GM12878 (cell line): ENCODE measurements at regions not wholly inside any gene's neighbourhood (a gene's known extent, or its start where the extent isn't known, plus 50 kb on each side); places are given as distances from the start of the nearest gene placed in this dataset.

Experiments used
- CBX3 ChIP-seq: fragments of 200-600 bp; sonication (generic); IDR thresholded peaks from 2 replicates; pipeline ENCODE4 v1.6.1; 2016; ENCODE audit warnings: low read depth, borderline replicate concordance
- EZH2 ChIP-seq: IDR thresholded peaks from 2 replicates; pipeline ENCODE4 v1.6.1; 2012; ENCODE audit warnings: low read depth, mild to moderate bottlenecking, control low read depth, inconsistent platforms, low read length, borderline replicate concordance; ENCODE audit not compliant: control insufficient read depth
- ZSCAN29 ChIP-seq: fragments of 450-650 bp; IDR thresholded peaks from 2 replicates; pipeline ENCODE4 v1.6.1; 2017; ENCODE audit warnings: mild to moderate bottlenecking, moderate library complexity

DNA sequence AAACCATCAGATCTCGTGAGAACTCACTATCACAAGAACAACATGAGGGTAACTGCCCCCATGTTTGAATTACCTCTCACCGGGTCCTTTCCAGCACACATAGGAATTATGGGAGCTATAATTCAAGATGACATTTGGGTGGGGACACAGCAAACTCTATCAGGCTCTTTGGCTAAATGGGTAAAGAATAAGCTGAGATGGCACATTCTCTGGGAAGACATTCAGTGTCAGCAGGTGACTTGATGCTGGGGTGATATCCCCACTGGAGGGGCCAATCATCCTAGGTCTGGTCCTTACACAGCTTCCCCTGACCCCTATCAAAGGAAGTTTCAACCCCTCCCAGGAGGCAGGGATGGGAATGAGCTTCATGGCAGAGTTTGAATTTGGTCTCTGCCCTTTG, 664.0 kb upstream of the EEF2KMT start:
- TF ChIP-seq CBX3 (no peak), EZH2 (no peak), ZSCAN29 (no peak)
